ENCODE measurements at regions not wholly inside any gene's neighbourhood (a gene's known extent, or its start where the extent isn't known, plus 50 kb on each side); places are given as distances from the start of the nearest gene placed in this dataset.

DNA sequence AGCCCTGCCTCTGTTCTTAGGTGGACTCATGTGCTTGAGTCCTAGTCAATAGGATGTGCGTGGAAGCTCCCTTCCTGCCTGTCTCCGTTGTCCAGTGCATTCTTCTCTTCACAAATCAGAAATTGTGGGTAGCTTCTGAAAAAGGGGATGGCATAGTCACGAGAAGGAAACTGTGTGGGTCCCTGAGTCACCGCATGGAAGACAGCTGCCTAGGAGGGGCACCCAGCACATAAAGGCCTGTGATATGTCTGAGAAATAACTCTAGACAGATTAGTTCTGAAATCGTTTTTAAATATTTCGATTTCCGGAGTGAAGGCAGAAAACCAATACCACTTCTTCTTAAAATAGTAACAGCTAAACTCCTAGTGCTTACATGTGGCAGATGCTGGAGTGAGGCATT lies 974.4 kb downstream of the BCL11B start:
- no peak for DNase-seq (ENCODE audit: low read depth)

DNA sequence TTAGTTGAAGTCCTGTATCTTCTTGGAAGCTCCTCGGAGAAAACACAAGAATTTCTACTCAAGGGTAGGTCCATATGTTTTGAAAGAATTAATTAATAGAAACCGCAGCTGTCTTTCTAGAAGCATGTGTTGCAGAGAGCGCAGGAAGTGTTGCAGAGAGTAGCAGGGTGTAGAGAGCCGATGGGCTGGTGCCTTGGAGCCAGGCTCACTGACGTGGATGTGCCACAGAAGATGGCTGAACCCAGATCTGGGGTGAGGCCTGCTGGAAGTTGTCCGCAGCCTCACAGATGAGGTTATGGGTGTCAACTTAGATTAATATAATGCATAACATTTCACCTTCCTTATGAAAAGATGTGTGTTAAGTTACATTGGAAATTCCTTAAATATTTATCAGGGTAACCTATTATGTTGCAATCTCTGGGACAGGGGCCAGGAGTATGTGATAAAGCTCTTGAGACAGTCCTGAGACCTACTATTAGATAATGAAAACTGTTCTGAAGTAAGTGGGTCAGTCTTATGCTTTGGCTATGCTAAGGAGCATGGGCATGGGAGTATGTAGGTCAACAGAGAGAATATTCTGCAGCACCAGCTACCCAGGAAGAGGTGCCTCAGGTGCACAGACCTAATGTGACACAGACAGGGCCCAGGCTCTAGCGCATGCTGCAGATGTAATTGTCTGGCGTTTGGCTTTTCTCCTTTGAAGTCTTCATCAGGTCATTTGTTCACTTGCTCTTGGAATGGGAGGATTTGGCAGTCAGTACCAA lies 973.3 kb downstream of the BCL11B start:
- no peak for DNase-seq (ENCODE audit: low read depth)

DNA sequence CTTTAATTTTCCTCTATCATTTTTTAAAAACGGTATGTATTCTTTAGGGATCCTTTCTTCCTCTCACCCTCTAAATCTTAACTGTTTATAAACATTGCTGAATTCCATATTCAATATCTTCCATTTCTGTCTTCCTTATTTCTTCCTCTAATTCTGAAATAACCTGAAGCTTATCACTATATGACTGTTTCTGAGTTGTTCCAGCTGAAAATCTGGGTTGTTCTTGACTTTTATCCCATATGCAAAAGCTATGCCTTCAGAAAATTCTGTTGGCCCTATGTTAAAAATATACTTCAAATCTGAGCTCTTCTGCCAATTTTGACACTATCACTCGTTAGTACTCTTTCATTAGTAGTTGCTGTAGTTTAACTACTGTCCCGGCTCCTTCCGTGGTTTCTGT lies 970.3 kb downstream of the BCL11B start:
- no peak for DNase-seq (ENCODE audit: low read depth)

DNA sequence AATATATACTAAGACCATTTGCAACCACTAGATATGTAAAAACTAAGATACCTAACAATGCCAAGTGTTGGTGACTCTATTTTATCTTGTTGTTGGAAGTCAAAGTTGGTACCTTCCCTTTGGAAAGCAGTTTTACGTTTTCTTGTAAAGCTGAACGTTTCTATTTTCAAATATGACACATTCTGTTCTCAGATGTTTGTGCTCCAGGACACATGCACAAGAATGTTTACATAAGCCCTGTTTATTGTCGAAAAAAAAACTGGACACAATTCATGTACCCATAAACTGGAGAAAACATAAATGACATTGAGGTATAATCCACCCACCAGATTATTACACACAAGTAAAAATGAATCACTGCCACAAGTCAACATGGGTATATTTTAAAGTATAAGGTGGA lies 967.4 kb downstream of the BCL11B start:
- DNase-seq (ENCODE audit: low read depth) = no peak

- no peak for DNase-seq (ENCODE audit: low read depth)
These were observed 962.4 kb downstream of the BCL11B start for GRCh38 chr14:98309591-98309990.

DNA sequence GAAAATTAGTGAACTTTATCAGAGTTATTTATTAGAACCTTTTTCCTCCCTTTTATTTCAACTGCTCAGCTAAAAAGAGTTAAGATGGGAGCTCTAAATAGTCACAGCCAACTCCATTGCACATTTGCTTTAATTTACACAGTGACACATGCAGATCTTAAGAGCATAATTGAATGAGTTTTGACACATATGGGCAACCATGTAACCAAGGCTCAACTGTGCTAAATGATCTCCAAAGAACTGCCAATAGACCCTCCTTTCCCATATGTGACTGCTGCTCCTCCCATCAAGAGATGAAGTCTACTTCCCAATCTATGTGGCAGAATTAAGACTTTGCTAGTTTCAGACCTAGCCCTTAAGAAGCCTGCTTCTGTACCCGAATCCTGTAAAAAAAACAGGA lies 960.0 kb downstream of the BCL11B start:
- no peak for DNase-seq (ENCODE audit: low read depth)

DNA sequence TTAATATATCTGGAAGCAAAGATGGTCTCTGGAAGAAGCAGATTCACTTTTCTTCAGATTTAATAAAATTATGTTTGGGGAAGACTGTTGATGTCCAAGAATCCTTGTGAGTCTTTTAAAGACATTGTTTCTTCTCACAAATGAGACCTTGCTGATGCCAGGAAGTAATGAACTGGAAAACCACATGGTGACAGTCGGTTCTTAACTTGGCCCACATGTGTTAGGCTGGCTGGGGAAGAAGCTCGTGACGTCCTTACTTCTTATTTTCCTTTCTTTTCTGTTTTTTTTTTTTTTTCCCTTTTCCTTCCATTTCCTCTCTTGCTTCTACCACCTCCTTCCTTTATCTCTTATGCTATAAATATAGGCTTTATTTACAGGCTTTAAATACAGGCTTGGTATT lies 950.2 kb downstream of the BCL11B start:
- DNase-seq (ENCODE audit: low read depth) = no peak

DNA sequence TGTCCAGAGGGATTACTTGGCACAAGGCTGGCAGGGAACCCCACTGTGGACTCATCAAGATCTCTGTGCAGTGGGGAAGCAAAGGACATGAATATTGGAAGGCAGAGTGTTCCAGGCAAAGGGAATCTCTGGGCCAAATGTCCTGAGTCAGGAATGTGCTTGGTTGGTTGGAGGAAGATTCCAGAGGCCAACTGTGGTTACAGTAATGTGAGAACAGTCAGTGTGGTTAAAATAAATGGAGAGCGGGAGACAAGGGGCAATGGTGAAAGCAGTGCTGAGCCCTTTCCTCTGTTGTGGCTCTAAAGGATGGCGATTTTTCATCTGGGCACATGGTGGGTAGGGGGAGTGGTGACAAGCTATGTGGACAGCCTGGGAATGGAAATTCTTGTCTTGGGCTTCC lies 948.2 kb downstream of the BCL11B start:
- DNase-seq (ENCODE audit: low read depth) = no peak

DNA sequence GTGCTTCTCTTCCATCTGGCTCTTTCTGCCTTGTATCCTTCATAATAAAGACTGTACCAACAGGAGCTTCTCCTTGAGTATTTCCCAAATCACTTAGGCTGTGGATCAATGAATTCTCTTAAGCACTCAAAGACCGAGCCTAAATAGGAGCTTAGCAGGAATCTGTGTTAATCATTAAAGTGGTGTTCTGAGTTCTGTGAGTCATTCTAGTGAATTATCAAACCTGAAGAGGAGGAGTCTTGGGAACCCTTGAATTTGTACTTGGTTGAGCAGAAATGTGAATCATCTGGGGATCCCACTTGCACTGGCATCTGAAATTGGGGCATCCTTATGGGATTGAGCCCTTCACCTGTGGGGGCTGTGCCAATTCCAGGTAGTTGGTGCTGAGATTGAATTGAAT lies 946.2 kb downstream of the BCL11B start:
- no peak for DNase-seq (ENCODE audit: low read depth)

GRCh38 chr14:98328496-98328895 lies 943.5 kb downstream of the BCL11B start:
- no peak for DNase-seq (ENCODE audit: low read depth)

DNA sequence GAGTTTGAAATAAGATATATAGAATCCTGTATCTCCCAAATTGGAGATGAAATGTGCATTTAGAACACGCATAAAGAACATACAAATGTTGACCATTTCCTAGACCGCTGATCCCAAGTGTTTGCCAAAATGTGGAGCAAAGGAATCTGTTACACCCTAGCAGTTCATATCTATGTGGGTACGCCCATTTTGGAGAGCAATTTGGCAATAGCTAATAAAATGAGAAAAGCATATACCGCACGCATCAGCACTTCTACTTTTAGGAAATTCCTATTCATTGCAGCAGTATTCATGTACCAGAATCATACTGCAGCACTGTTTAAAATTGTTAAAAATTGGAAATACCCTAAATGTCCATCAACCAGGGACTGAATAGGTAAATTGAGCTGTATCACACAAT lies 937.8 kb downstream of the BCL11B start:
- no peak for DNase-seq (ENCODE audit: low read depth)

DNA sequence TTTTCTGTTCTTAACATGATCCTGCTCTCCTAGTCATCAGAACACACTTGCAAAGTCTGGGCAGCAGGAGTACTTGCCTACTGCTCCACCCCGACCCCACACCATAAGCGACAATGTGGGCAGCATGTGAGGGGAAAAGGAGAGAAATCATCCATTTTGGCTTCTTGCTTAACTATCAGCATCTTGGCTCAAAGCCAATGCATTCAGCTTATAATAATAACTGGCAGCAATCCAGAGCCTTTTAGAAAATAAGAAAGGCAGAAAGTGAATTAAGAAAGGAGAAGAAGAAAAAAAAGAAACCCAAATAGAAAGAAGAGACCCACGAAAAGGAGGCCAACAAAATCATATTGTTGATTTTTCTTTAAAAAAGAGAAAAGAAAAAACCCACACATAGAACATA lies 930.8 kb downstream of the BCL11B start:
- DNase-seq (ENCODE audit: low read depth) = no peak

DNA sequence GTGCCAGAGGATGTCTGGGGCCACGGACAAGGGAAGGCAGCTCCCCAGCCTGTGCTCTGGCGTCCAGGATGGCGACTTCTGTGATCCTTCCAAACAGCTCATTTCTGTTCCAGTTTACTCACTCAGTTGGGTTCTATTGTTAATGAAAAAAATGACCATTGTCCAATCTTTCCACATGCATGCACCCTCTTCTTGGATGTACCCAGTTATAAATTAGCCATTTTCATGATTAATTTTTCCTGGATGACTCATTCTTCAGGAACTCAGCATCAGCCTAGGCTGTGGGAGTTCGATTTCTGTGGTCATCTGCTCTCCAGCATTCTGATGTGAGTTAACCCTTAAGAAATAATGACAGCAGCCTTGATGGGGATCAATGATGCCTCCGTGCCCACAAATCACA lies 926.8 kb downstream of the BCL11B start:
- DNase-seq (ENCODE audit: low read depth) = no peak

DNA sequence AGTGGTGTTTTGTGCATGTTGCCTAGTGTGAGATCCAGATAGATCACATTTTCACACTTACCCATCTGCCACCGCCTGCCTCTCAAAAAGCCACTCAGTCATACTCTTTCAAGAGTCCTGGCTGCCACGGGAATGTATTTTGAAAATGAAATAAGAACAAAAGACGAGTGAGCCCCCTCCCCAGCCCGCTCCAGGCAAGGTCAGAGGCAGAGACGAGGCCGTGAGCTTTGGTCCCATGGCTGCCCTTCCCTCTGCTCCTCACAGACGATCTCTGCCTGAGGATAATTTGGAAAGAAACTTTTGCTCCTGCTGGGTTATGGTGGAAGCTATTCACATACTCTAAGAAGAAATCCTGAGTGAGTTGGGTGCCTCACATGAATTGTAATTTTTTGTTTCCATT lies 924.3 kb downstream of the BCL11B start:
- DNase-seq (ENCODE audit: low read depth) = no peak

DNA sequence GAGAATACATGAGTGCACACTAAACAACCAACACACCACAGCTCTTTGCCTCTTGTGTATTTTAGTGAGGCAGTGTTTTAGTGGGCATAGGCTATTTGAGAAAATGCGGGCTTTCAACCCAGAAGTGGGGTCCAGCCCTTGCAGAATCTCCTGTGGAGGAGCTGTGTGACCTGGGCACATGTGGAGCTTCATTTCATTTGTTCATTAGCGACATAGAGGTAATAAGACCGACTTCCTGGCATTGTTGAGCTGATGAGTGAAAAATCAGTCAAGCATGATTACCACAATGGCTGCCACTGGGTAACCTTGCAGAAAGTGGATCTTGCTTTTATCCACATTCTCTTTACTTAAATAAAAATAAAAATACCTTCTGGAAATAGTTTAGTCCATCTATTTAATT lies 923.5 kb downstream of the BCL11B start:
- no peak for DNase-seq (ENCODE audit: low read depth)

DNA sequence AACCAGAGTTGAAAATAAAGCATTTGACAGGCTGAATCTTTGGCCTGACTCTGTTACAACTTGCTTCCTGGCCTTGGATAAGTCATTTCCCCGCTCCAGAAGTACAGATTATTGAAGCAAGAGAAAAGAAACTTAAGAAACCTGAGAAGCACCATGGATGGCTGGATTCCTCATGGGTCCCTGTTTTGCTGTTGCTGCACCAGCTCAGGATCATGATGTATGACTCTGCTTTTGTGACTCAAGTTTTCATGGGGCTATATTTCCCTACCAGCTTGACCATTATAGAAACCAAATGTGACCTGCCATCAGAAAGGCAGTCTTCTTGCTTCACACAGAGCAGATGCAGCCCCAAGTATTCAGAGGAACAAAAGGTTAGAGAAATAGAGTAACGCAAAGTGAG lies 921.8 kb downstream of the BCL11B start:
- no peak for DNase-seq (ENCODE audit: low read depth)

- DNase-seq (ENCODE audit: low read depth) = no peak
These were observed 907.0 kb downstream of the BCL11B start for GRCh38 chr14:98364961-98365360.

DNA sequence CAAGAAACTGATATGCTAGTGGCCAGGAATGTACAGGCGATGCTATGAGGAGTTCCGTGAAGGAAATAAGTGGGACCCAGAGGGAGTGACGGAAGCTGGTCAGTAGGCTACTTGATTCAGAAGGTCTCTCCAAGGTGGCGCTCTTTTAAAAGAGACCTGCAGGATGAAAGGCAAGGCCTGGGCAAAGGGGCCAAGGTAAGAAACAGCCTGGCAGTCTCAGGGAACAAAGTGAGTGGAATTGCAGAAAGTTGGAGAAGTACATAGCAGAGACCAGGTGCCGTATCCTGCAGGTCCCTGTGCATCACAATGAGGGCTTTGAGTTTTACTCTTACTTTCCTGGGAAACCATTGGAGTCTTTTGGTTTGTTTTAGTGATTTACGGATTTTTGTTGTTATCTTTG lies 905.6 kb downstream of the BCL11B start:
- no peak for DNase-seq (ENCODE audit: low read depth)

- no peak for DNase-seq (ENCODE audit: low read depth)
These were observed 903.8 kb downstream of the BCL11B start for GRCh38 chr14:98368221-98368620.

DNA sequence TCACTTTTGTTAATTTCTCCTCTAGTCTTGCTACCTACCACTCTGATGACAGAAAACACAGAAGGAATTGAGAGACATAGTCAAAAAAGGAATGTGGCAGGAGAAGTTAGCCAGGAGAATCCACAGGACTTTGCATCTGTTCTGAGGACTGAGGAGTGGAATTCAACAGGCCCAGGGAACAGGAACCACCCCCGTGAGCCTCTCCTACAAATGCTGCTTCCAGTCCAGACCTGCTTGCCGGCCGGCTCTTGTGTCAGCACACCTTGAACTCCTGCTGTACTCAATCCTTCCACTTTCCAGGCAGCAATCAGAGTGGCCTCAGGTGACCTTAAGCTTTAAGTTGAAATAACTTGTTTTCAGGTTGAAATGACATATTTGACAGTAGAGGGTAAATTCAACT lies 903.1 kb downstream of the BCL11B start:
- DNase-seq (ENCODE audit: low read depth) = no peak

- DNase-seq (ENCODE audit: low read depth) = no peak
These were observed 902.7 kb downstream of the BCL11B start for GRCh38 chr14:98369344-98369743.

DNA sequence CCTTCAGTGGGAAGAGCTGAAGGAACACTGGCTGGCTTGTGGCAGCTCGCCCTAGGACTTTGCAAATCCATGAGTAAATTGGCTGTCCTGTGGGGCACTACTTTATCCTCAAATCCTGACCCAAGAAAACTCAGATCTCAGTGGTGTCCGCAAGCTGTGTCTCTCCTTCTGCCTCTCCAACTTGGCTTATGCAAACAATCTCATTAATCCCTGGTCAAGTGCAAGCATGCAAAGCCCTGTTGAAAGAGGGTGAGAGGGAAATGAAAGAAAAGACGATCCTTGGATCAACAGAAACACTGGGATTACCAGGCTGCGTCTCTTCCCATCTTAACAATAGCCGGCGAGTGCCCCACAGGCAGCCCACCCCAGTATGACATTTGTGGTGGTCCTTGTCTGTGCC lies 901.6 kb downstream of the BCL11B start:
- DNase-seq (ENCODE audit: low read depth) = no peak

GRCh38 chr14:98371141-98371540 lies 900.9 kb downstream of the BCL11B start:
- DNase-seq (ENCODE audit: low read depth) = no peak

- no peak for DNase-seq (ENCODE audit: low read depth)
These were observed 897.9 kb downstream of the BCL11B start for GRCh38 chr14:98374136-98374535.

DNA sequence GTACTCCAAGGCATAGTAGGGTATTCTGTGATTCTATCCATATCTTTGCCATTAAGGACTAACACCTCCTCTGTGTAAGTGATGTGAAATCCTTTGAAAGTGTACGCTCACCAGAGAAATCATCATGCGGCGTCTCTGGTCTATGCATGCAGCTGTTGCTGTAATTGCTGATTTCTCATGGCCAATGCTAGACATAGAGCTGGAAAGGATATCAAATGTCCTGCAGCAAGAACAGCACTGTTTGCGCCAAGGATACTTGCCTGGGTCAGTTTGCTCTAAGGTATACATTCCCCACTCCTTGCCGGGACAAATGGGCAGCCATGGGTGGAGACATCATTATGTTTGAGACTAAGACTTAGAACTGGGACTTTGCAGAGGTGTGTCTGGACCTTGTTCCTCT lies 896.4 kb downstream of the BCL11B start:
- DNase-seq (ENCODE audit: low read depth) = no peak

All from non-pigmented ciliary epithelial cell (primary cell).